Heart left ventricle (tissue), 13 donors: ENCODE measurements at regions not wholly inside any gene's neighbourhood (a gene's known extent, or its start where the extent isn't known, plus 50 kb on each side); places are given as distances from the start of the nearest gene placed in this dataset.

Experiments used
- CTCF ChIP-seq, 12 donors: fragments of 200-600 bp; sonication (generic) in 4 of 12; IDR thresholded peaks; one replicate each; pipeline versions ENCODE4 v1.5.0 to v1.8.0; 2018 to 2022; ENCODE audit warnings: antibody characterized with exemption in 12 of 12, mild to moderate bottlenecking in 5 of 12
- POLR2A ChIP-seq, 2 donors: fragments of 450-650 bp; IDR thresholded peaks; one replicate each; pipeline ENCODE4 v1.6.1; 2017; ENCODE audit warnings: antibody characterized with exemption in 2 of 2, mild to moderate bottlenecking in 2 of 2, moderate library complexity in 2 of 2
- donor health status: ischemic (EF 13 %, LVEDD 7.1; RV severe dilation, severe dysfunction).
- donor health status: DM: no; HTN: yes; CAD: no.
- donor health status: DM: no; HTN: no; CAD: no.
- donor health status: ischemic (EF 25% LVEDD 6.9; RV normal size, moderate dysfunction).
- donor health status: ischemic (EF 25% LVEDD 5.7; RV mildly dilated, moderate dysfunction).
- donor health status: ischemic (EF 35%, LVEDD 5.7; RV mildly dilated, moderate dysfunction).
- donor health status: nonischemic (EF 11% LVEDD 7.7; RV severe dilation, severe dysfunction).
- donor health status: DM: yes; HTN: yes; CAD: no.
- donor health status: PGD.
- donor health status: ischemic (EF 29% LVEDD 5.4; RV normal size, mild dysfunction).
- donor health status: nonischemic (EF 23%, LVEDD 6.1; RV moderate dilation, normal function).

GRCh38 chr10:29392376-29393021, 103.6 kb downstream of the LYZL1 start:
- TF ChIP-seq CTCF (IDR thresholded peaks at IDR 0.05): peak; percentile 59 to 85 (median 75)
- TF ChIP-seq POLR2A (IDR thresholded peaks at IDR 0.05): no peak
